ENCODE measurements at regions not wholly inside any gene's neighbourhood (a gene's known extent, or its start where the extent isn't known, plus 50 kb on each side); places are given as distances from the start of the nearest gene placed in this dataset.

DNA sequence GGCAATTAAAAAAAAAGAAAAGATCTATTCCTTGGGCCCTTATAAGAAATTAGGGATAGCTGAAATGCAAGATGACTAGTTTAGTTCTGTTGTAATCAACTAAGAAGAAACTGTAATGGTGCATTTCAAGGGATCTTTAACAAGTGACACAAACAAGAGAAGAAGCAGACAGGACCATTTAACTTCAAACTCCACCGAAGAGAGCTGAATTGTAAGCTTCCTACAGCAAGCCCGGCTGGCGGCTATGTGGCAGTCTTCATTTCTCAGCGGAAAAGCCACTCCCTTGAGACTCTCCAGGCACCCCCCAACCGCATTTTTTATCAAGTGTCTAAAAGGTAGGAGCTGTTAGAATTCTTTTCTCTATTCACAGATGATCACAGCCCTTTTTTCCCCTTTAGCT is 305.2 kb upstream of the ZNF507 start:
- Histone ChIP-seq H3K9me2 (replicated peaks; ENCODE audit: control insufficient read depth, low read length) (no peaks in the 10 kb centered on the region), H3K36me3 (ENCODE audit: control insufficient read depth, low read length) (no peaks in the 10 kb centered on the region), H3K79me2 (ENCODE audit: control insufficient read depth, low read length) (no peaks in the 10 kb centered on the region), H3K27ac (ENCODE audit: low read depth, low read length) (no peak overlapping the region), H3K4me1 (ENCODE audit: control insufficient read depth, low read length) (no peaks in the 10 kb centered on the region), H3F3A (ENCODE audit: control insufficient read depth, insufficient read depth) (no peaks in the 10 kb centered on the region), H3K9me3 (ENCODE audit: control insufficient read depth, insufficient read depth, low read length) (no peaks in the 10 kb centered on the region), H3K4me3 (ENCODE audit: low read length) (no peak overlapping the region), H4K20me1 (ENCODE audit: control insufficient read depth, insufficient read depth, low read depth, low read length) (no peaks in the 10 kb centered on the region), H3K4me2 (ENCODE audit: low read length) (no peak overlapping the region), H3K27me3 (ENCODE audit: control insufficient read depth, low read length) (no peaks in the 10 kb centered on the region)
- TF ChIP-seq, protein P1, sequence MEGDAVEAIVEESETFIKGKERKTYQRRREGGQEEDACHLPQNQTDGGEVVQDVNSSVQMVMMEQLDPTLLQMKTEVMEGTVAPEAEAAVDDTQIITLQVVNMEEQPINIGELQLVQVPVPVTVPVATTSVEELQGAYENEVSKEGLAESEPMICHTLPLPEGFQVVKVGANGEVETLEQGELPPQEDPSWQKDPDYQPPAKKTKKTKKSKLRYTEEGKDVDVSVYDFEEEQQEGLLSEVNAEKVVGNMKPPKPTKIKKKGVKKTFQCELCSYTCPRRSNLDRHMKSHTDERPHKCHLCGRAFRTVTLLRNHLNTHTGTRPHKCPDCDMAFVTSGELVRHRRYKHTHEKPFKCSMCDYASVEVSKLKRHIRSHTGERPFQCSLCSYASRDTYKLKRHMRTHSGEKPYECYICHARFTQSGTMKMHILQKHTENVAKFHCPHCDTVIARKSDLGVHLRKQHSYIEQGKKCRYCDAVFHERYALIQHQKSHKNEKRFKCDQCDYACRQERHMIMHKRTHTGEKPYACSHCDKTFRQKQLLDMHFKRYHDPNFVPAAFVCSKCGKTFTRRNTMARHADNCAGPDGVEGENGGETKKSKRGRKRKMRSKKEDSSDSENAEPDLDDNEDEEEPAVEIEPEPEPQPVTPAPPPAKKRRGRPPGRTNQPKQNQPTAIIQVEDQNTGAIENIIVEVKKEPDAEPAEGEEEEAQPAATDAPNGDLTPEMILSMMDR (IDR thresholded peaks at IDR 0.05; ENCODE audit: low read depth, low read length, poor library complexity, severe bottlenecking): no peak
- TF ChIP-seq EZH2phosphoT487 (IDR thresholded peaks at IDR 0.05; ENCODE audit: borderline replicate concordance, low read length): no peak

DNA sequence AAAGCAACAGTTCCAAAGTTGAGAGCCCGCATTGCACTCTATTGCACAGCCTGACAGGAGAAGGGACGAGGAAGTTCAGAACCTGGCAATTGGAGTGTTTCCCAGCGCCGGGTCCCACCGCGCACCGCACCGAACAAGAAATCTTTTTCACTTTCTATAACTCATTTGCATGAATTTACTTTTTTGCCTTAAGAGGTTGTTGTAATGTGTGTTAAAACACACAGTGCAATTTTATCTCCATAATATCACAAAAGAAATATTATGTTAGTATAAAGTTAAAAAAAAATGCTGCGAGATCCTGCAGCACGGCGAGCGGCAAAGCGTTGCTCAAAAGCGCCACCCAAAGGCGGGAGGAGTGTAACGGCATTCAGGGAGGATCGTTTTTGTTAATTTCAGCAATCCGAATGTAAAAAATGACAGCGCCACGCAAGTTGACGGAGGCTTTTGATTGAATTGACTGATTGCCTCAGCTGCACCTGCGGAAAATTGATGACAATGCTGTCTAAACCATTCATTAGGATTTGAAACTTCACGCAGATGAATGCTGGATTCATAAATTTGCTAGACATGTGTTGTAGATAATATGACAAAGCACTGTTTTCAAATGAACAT is 303.6 kb upstream of the ZNF507 start:
- H3K9me2 ChIP-seq (replicated peaks; ENCODE audit: control insufficient read depth, low read length): no peaks in the 10 kb centered on the region
- no peaks in the 10 kb centered on the region for H3K9me3 ChIP-seq (ENCODE audit: control insufficient read depth, insufficient read depth, low read length)
- H3K4me1 ChIP-seq (ENCODE audit: control insufficient read depth, low read length): no peaks in the 10 kb centered on the region
- H3K27ac ChIP-seq (ENCODE audit: low read depth, low read length): no peak overlapping the region
- H3K27me3 ChIP-seq (ENCODE audit: control insufficient read depth, low read length): no peaks in the 10 kb centered on the region
- no peak overlapping the region for H3K4me2 ChIP-seq (ENCODE audit: low read length)
- H4K20me1 ChIP-seq (ENCODE audit: control insufficient read depth, insufficient read depth, low read depth, low read length): no peaks in the 10 kb centered on the region
- H3F3A ChIP-seq (ENCODE audit: control insufficient read depth, insufficient read depth): no peaks in the 10 kb centered on the region
- H3K4me3 ChIP-seq (ENCODE audit: low read length): no peak overlapping the region
- no peaks in the 10 kb centered on the region for H3K36me3 ChIP-seq (ENCODE audit: control insufficient read depth, low read length)
- TF ChIP-seq EZH2phosphoT487 (IDR thresholded peaks at IDR 0.05; ENCODE audit: borderline replicate concordance, low read length): no peak
- TF ChIP-seq, protein P1 (IDR thresholded peaks at IDR 0.05; ENCODE audit: low read depth, low read length, poor library complexity, severe bottlenecking): peak; percentile 59
- H3K79me2 ChIP-seq (ENCODE audit: control insufficient read depth, low read length): no peaks in the 10 kb centered on the region

DNA sequence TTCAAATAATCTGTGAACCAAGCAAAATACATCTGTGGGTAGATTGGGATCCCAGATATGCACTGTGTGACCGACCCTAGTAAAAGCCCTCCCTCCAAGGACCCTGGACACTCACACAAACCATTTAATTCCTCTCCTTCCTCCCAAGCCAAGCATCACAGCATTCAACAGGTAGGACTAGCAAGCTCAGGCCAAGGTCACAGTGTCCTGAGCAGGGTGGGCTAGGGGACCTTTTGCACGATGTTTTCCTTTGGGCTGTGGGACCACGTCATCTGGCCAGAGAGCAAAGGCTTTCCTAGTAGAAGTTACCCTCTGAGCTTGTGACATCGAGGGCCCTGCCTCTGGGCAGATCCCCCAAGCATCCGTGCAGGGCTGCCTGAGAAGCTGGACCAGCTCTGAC is 297.6 kb upstream of the ZNF507 start:
- no peaks in the 10 kb centered on the region for H3K9me2 ChIP-seq (replicated peaks; ENCODE audit: control insufficient read depth, low read length)
- no peaks in the 10 kb centered on the region for H3F3A ChIP-seq (ENCODE audit: control insufficient read depth, insufficient read depth)
- no peaks in the 10 kb centered on the region for H3K27me3 ChIP-seq (ENCODE audit: control insufficient read depth, low read length)
- H3K79me2 ChIP-seq (ENCODE audit: control insufficient read depth, low read length): no peaks in the 10 kb centered on the region
- H3K36me3 ChIP-seq (ENCODE audit: control insufficient read depth, low read length): no peaks in the 10 kb centered on the region
- TF ChIP-seq EZH2phosphoT487 (IDR thresholded peaks at IDR 0.05; ENCODE audit: borderline replicate concordance, low read length): no peak
- TF ChIP-seq, protein P1 (IDR thresholded peaks at IDR 0.05; ENCODE audit: low read depth, low read length, poor library complexity, severe bottlenecking): no peak
- H3K4me3 ChIP-seq (ENCODE audit: low read length): no peak overlapping the region
- H3K27ac ChIP-seq (ENCODE audit: low read depth, low read length): no peak overlapping the region
- no peaks in the 10 kb centered on the region for H3K4me1 ChIP-seq (ENCODE audit: control insufficient read depth, low read length)
- H3K9me3 ChIP-seq (ENCODE audit: control insufficient read depth, insufficient read depth, low read length): no peaks in the 10 kb centered on the region
- H4K20me1 ChIP-seq (ENCODE audit: control insufficient read depth, insufficient read depth, low read depth, low read length): no peaks in the 10 kb centered on the region
- no peak overlapping the region for H3K4me2 ChIP-seq (ENCODE audit: low read length)
